GM18873 (cell line): ENCODE measurements at regions not wholly inside any gene's neighbourhood (a gene's known extent, or its start where the extent isn't known, plus 50 kb on each side); places are given as distances from the start of the nearest gene placed in this dataset.

Source experiments
- ATAC-seq: cut with Tn5 transposase; IDR thresholded peaks from one replicate; pipeline ENCODE4 v1.9.1; 2021; ENCODE audit warnings: mild to moderate bottlenecking, moderate library complexity, moderate number of reproducible peaks; ENCODE audit not compliant: unreplicated experiment, low FRiP score

- ATAC-seq: no peak
Observed at GRCh38 chr13:105365831-105366230, 1169.6 kb downstream of the EFNB2 start.

- no peak for ATAC-seq
Observed at GRCh38 chr13:105365021-105365550, 1170.4 kb downstream of the EFNB2 start.

GRCh38 chr13:105364191-105364590 lies 1171.3 kb downstream of the EFNB2 start:
- no peak for ATAC-seq

- no peak for ATAC-seq
Observed at GRCh38 chr13:105363261-105364190, 1171.9 kb downstream of the EFNB2 start.

GRCh38 chr13:105353654-105354053 lies 1181.8 kb downstream of the EFNB2 start:
- no peak for ATAC-seq

- ATAC-seq: no peak
Observed at GRCh38 chr13:105349082-105349723, 1186.3 kb downstream of the EFNB2 start.

DNA sequence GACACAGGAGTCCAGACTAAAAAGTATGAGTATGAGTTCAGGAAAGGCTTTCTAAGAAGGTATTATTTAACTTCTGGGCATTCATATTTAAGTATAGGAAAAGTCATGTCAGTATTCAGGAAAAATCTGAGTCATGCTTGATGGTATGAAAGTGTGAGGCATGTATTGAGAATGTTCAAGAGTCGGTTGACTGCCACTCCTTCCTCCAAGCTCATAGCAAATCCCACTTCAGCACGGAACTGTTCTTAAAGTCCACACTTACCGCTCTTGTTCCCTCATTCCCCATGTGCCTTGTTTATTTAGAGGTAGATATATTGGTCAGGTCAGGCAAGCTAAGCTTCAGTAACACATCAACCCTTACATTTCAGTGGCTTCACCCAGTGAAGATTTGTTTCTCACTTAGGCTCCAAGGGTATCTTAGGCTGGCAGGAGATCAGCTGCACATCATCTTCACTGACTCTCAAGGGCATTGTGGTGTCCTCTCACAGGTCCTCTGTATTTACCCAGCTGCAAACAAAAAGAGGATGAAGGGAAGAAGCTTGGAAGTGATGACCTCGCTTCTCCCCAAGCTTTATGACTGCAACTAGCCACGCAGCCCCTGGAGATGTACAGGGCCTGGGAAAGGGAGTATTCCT lies 1189.2 kb downstream of the EFNB2 start:
- ATAC-seq: no peak

- no peak for ATAC-seq
Observed at GRCh38 chr13:105345730-105346129, 1189.7 kb downstream of the EFNB2 start.

GRCh38 chr13:105345131-105345530 lies 1190.3 kb downstream of the EFNB2 start:
- no peak for ATAC-seq

- no peak for ATAC-seq
Observed at GRCh38 chr13:105343134-105343806, 1192.2 kb downstream of the EFNB2 start.

DNA sequence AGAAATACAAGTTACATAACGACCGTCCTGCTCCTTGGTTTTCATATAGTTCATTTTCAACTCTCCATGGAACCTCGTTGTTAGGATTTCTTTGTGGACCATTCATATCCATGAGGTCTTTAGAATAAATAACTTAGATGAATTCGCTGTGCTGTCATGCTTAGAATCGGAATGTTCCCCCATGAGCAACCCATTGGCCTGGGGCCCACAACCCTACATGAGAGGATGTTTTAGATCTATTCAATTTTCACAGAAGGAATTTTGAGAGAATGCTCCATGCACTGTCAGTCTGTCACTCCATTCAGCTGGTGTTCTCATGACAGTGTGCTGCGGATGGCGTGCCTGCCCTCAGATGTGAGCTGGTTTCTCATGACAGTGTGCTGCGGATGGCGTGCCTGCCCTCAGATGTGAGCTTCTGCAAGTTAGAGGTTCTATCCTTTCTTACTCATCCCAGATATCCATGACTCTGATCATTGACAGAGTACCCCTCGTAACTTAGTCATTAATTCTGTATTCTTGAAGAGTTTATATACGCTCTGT lies 1193.1 kb downstream of the EFNB2 start:
- ATAC-seq: no peak

DNA sequence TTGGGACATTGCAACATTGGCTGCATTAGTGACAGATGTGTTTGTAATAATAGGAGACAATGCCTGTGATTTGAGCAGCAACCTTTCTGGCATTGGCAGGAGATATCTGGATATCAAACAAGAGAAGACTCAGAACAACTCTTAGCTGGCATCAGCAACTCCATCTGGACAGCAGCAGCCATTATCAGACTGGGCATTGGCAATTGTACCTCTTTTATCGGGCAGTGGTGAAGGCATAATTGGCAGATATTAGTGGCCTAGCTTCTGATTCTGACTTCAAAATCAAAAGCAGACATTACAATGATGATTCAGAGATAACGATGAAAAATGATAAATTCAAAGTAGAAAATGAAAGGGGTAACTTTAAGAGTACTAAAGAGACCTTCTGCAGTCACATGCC lies 1193.7 kb downstream of the EFNB2 start:
- no peak for ATAC-seq

DNA sequence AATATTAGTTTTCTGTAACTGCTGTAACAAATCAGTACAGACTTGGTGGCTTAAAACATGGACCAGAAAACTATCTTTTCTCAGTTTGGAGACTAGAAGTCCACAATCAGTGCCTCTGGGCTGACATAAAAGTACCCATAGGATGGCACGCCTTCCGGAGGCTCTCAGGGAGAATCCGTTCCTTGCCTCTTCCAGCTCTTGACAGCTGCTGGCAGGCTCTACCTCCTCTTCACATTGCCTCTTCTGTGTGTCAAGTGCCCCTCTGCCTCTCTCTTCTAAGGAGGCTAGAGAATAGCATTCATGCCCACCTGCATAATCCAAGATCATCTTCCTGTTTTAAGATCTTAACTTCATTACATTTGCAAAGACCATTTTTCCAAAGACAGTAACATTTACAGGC lies 1194.2 kb downstream of the EFNB2 start:
- ATAC-seq: no peak

GRCh38 chr13:105340061-105340606 lies 1195.3 kb downstream of the EFNB2 start:
- no peak for ATAC-seq

- ATAC-seq: no peak
Observed at GRCh38 chr13:105338773-105339172, 1196.7 kb downstream of the EFNB2 start.

GRCh38 chr13:105338006-105338405 lies 1197.5 kb downstream of the EFNB2 start:
- ATAC-seq: no peak

DNA sequence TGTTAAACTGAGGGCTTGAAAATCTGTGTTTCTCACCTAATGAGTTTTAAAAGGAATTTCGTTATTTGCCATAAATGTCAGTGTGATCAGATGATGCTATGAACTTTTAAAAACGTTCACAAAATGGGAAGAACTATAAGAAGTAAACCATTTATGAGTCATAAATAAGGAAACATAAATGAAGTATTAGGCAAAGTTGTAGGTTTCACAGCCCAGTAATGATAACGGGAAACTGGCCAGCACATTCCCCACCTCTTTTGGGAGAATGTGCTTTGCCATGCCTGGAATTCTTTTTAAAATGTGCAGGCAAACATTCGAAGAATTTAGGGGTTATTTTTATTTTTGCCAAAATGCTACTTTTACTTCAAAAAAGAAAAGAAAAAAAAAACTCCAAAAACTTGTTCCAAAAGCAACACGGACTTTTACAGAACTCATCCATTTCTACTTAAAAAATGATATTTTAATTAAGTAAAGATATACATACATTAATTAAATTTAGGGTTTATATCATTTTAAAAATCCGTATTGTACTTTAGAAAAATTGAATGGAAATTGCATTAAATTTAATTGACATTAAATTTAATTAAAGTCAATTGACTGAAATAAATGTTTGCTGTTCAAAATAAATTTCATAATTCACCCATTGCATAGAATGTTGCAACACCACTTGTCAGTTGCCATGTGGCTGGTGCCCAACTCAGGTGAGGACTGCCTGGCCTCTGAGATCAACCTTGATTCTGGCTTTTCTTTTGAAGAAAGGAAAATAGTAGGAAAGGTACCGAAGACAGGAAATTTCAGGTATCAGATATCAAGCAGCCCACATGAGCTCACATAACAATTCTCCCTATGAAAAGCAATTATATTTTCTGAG lies 1198.5 kb downstream of the EFNB2 start:
- no peak for ATAC-seq

- ATAC-seq: no peak
Observed at GRCh38 chr13:105334211-105334610, 1201.3 kb downstream of the EFNB2 start.

GRCh38 chr13:105333416-105333815 lies 1202.0 kb downstream of the EFNB2 start:
- ATAC-seq: no peak
